ENCODE measurements at regions not wholly inside any gene's neighbourhood (a gene's known extent, or its start where the extent isn't known, plus 50 kb on each side); places are given as distances from the start of the nearest gene placed in this dataset.

- H3K23ac ChIP-seq (ENCODE audit: insufficient read length, low read depth, low read length), result no peak overlapping the region
- H3K4ac ChIP-seq (ENCODE audit: low read depth, low read length), result no peak overlapping the region
- no peak overlapping the region for H2BK5ac ChIP-seq (ENCODE audit: insufficient read length, low read length)
- H4K8ac ChIP-seq (replicated peaks; ENCODE audit: insufficient read length, low read depth, low read length), result no peak overlapping the region
- H2AK5ac ChIP-seq (ENCODE audit: insufficient read length, low read length), result no peak overlapping the region
- H3K9ac ChIP-seq (ENCODE audit: extremely low read depth, insufficient read length, low read length), result no peak overlapping the region
- H3K36me3 Mint-ChIP-seq (ENCODE audit: insufficient read depth in 1 of 3, low read depth in 3 of 3), result no peaks in the 10 kb centered on the region
- H2BK12ac ChIP-seq (ENCODE audit: insufficient read length, low read depth, low read length), result no peak overlapping the region
- H3K4me1 Mint-ChIP-seq, result peaks cover 20 to 22% of the 10 kb centered on the region in 2 experiments
- no peak overlapping the region for H2AFZ ChIP-seq (ENCODE audit: low read length)
- H3K27ac Mint-ChIP-seq, result no peak overlapping the region
- no peak overlapping the region for H4K5ac ChIP-seq (ENCODE audit: insufficient read length, low read depth, low read length)
- peaks cover 3% of the 10 kb centered on the region; the same call in 1 of the 2 replicates for H3K4me1 ChIP-seq (ENCODE audit: insufficient read depth, low read length)
- H3K27me3 Mint-ChIP-seq (ENCODE audit: low read depth), result no peaks in the 10 kb centered on the region
- H3K9me3 ChIP-seq (ENCODE audit: control insufficient read depth, low read depth, low read length), result no peaks in the 10 kb centered on the region
- no peaks in the 10 kb centered on the region for H3K79me1 ChIP-seq (ENCODE audit: insufficient read depth, low read depth, low read length, poor library complexity, severe bottlenecking)
- no peak overlapping the region for H3K14ac ChIP-seq (ENCODE audit: insufficient read depth, low read length)
- H3T11ph ChIP-seq (ENCODE audit: low read length), result no peak overlapping the region
- H3K23me2 ChIP-seq (ENCODE audit: insufficient read length, low read depth, low read length, poor library complexity, severe bottlenecking), result no peaks in the 10 kb centered on the region
- no peak for TF ChIP-seq CTCF (conservative IDR thresholded peaks at IDR 0.05)
- H3K27ac ChIP-seq (ENCODE audit: insufficient read length, low read depth, low read length), result no peak overlapping the region
- H4K91ac ChIP-seq (ENCODE audit: insufficient read length, low read depth, low read length), result no peak overlapping the region
- no peaks in the 10 kb centered on the region for H3K27me3 ChIP-seq (ENCODE audit: insufficient read depth, low read length)
- no peak overlapping the region for H3K56ac ChIP-seq (ENCODE audit: insufficient read length, low read depth, low read length)
- H2BK120ac ChIP-seq (ENCODE audit: low read depth, low read length, poor library complexity, severe bottlenecking), result no peak overlapping the region
- DNase-seq, result no peak
- no peaks in the 10 kb centered on the region for H3K9me3 Mint-ChIP-seq
- no peak overlapping the region for H3K4me2 ChIP-seq (ENCODE audit: insufficient read depth, insufficient read length, low read length)
- H4K20me1 ChIP-seq (ENCODE audit: control insufficient read depth, insufficient read depth, insufficient read length), result no peaks in the 10 kb centered on the region
- H2BK15ac ChIP-seq (ENCODE audit: low read depth, low read length), result no peak overlapping the region
- no peak overlapping the region for H2BK20ac ChIP-seq (ENCODE audit: low read depth, low read length, poor library complexity, severe bottlenecking)
- no peaks in the 10 kb centered on the region for H3K79me2 ChIP-seq (ENCODE audit: insufficient read depth, low read length)
- no peak overlapping the region for H3K4me3 Mint-ChIP-seq
- no peak overlapping the region for H3K18ac ChIP-seq (ENCODE audit: insufficient read length, low read depth, low read length)
Measured at GRCh38 chr2:234722176-234722575, 225.3 kb upstream of the ARL4C start.
